H9 (cell line): ENCODE measurements at regions not wholly inside any gene's neighbourhood (a gene's known extent, or its start where the extent isn't known, plus 50 kb on each side); places are given as distances from the start of the nearest gene placed in this dataset.

Experiments used
- DNase-seq: peaks from one replicate; pipeline ENCODE4 v3.0.0-alpha.2; 2017
- H2AFZ ChIP-seq: one replicate; pipeline ENCODE4 v1.6.1; 2013; ENCODE audit warnings: mild to moderate bottlenecking, low read length, control low read depth, moderate library complexity
- H2AK5ac ChIP-seq: 2 replicates; pipeline ENCODE4 v1.6.1; 2013; ENCODE audit warnings: low read length, control low read depth, mixed read lengths; ENCODE audit not compliant: insufficient read length
- H2BK120ac ChIP-seq: one replicate; pipeline ENCODE4 v1.6.1; 2013; ENCODE audit warnings: low read depth, mild to moderate bottlenecking, low read length, control low read depth, inconsistent platforms; ENCODE audit not compliant: poor library complexity, severe bottlenecking
- H2BK12ac ChIP-seq: 2 replicates; pipeline ENCODE4 v1.6.1; 2013; ENCODE audit warnings: low read length, control low read depth, mixed read lengths, low read depth; ENCODE audit not compliant: insufficient read length
- H2BK15ac ChIP-seq: 2 replicates; pipeline ENCODE4 v1.6.1; 2013; ENCODE audit warnings: low read depth, low read length, control low read depth
- H2BK20ac ChIP-seq: one replicate; pipeline ENCODE4 v1.6.1; 2013; ENCODE audit warnings: low read depth, mild to moderate bottlenecking, low read length, control low read depth, inconsistent platforms; ENCODE audit not compliant: poor library complexity, severe bottlenecking
- H2BK5ac ChIP-seq: 2 replicates; pipeline ENCODE4 v1.6.1; 2013; ENCODE audit warnings: low read length, control low read depth, mixed read lengths; ENCODE audit not compliant: insufficient read length
- H3K14ac ChIP-seq: 2 replicates; pipeline ENCODE4 v1.6.1; 2013; ENCODE audit warnings: low read length, control low read depth; ENCODE audit not compliant: insufficient read depth
- H3K18ac ChIP-seq: 2 replicates; pipeline ENCODE4 v1.6.1; 2013; ENCODE audit warnings: low read depth, mild to moderate bottlenecking, mixed read lengths, low read length, control low read depth; ENCODE audit not compliant: insufficient read length
- H3K23ac ChIP-seq: 2 replicates; pipeline ENCODE4 v1.6.1; 2013; ENCODE audit warnings: low read length, control low read depth, mixed read lengths, low read depth; ENCODE audit not compliant: insufficient read length
- H3K23me2 ChIP-seq: 2 replicates; pipeline ENCODE4 v1.6.1; 2013; ENCODE audit warnings: low read depth, mild to moderate bottlenecking, mixed read lengths, low read length, control low read depth; ENCODE audit not compliant: insufficient read length, poor library complexity, severe bottlenecking
- H3K27ac ChIP-seq: 2 replicates; pipeline ENCODE4 v1.5.1; 2013; ENCODE audit warnings: low read length, control low read depth, mixed read lengths, low read depth; ENCODE audit not compliant: insufficient read length
- H3K27me3 ChIP-seq: 2 replicates; pipeline ENCODE4 v1.6.1; 2013; ENCODE audit warnings: low read length, control low read depth, inconsistent platforms; ENCODE audit not compliant: insufficient read depth
- H3K4ac ChIP-seq: 2 replicates; pipeline ENCODE4 v1.6.1; 2013; ENCODE audit warnings: low read depth, mild to moderate bottlenecking, control low read depth, inconsistent platforms, low read length, moderate library complexity
- H3K4me1 ChIP-seq: 2 replicates; pipeline ENCODE4 v1.6.1; 2013; ENCODE audit warnings: low read length, control low read depth, inconsistent platforms; ENCODE audit not compliant: insufficient read depth
- H3K4me2 ChIP-seq: 2 replicates; pipeline ENCODE4 v1.6.1; 2013; ENCODE audit warnings: low read length, control low read depth, mixed read lengths; ENCODE audit not compliant: insufficient read length, insufficient read depth
- H3K56ac ChIP-seq: 2 replicates; pipeline ENCODE4 v1.6.1; 2013; ENCODE audit warnings: low read depth, mild to moderate bottlenecking, mixed read lengths, low read length, control low read depth; ENCODE audit not compliant: insufficient read length
- H3K79me1 ChIP-seq: 2 replicates; pipeline ENCODE4 v1.6.1; 2013; ENCODE audit warnings: low read depth, mild to moderate bottlenecking, moderate library complexity, low read length, control low read depth, inconsistent platforms; ENCODE audit not compliant: insufficient read depth, poor library complexity, severe bottlenecking
- H3K79me2 ChIP-seq: 2 replicates; pipeline ENCODE4 v1.6.1; 2013; ENCODE audit warnings: low read length, control low read depth, inconsistent platforms; ENCODE audit not compliant: insufficient read depth
- H3K9ac ChIP-seq: 2 replicates; pipeline ENCODE4 v1.6.1; 2013; ENCODE audit warnings: low read length, control low read depth, mixed read lengths; ENCODE audit not compliant: insufficient read length; ENCODE audit errors: extremely low read depth
- H3K9me3 ChIP-seq: one replicate; pipeline ENCODE4 v1.6.1; 2013; ENCODE audit warnings: low read depth, low read length, inconsistent platforms; ENCODE audit not compliant: control insufficient read depth
- H3T11ph ChIP-seq: one replicate; pipeline ENCODE4 v1.6.1; 2013; ENCODE audit warnings: mild to moderate bottlenecking, low read length, control low read depth, inconsistent platforms
- H4K20me1 ChIP-seq: one replicate; pipeline ENCODE4 v1.6.1; 2013; ENCODE audit not compliant: control insufficient read depth, insufficient read length, insufficient read depth
- H4K5ac ChIP-seq: 2 replicates; pipeline ENCODE4 v1.6.1; 2013; ENCODE audit warnings: low read depth, mild to moderate bottlenecking, mixed read lengths, low read length, control low read depth; ENCODE audit not compliant: insufficient read length
- H4K8ac ChIP-seq: replicated peaks from 2 replicates; pipeline ENCODE4 v1.6.1; 2013; ENCODE audit warnings: low read length, control low read depth, mixed read lengths, low read depth; ENCODE audit not compliant: insufficient read length
- H4K91ac ChIP-seq: 2 replicates; pipeline ENCODE4 v1.6.1; 2013; ENCODE audit warnings: low read depth, mild to moderate bottlenecking, moderate library complexity, mixed read lengths, low read length, control low read depth; ENCODE audit not compliant: insufficient read length
- H3K27ac Mint-ChIP-seq, 3 experiments: 2 replicates in 2 of 3; 3 replicates in 1 of 3; pipeline ENCODE4 v1.8.0; 2020 to 2021; ENCODE audit warnings: mixed read lengths in 3 of 3, mild to moderate bottlenecking in 1 of 3, moderate library complexity in 1 of 3
- H3K27me3 Mint-ChIP-seq: 2 replicates; pipeline ENCODE4 v1.8.0; 2021; ENCODE audit warnings: low read depth, mild to moderate bottlenecking, moderate library complexity, mixed read lengths
- H3K36me3 Mint-ChIP-seq, 3 experiments: 2 replicates in 2 of 3; 3 replicates in 1 of 3; pipeline ENCODE4 v1.8.0; 2020 to 2021; ENCODE audit warnings: low read depth in 3 of 3, mixed read lengths in 3 of 3; ENCODE audit not compliant: insufficient read depth in 1 of 3
- H3K4me1 Mint-ChIP-seq, 2 experiments: 2 replicates each; pipeline ENCODE4 v1.8.0; 2020; ENCODE audit warnings: mixed read lengths in 2 of 2
- H3K4me3 Mint-ChIP-seq, 2 experiments: 2 replicates in 1 of 2; 3 replicates in 1 of 2; pipeline ENCODE4 v1.8.0; 2020 to 2021; ENCODE audit warnings: mild to moderate bottlenecking in 2 of 2, mixed read lengths in 2 of 2, moderate library complexity in 1 of 2
- H3K9me3 Mint-ChIP-seq, 2 experiments: 2 replicates in 1 of 2; 3 replicates in 1 of 2; pipeline ENCODE4 v1.8.0; 2020; ENCODE audit warnings: mild to moderate bottlenecking in 2 of 2, mixed read lengths in 2 of 2, moderate library complexity in 1 of 2
- CTCF ChIP-seq: fragments of 200-600 bp; sonication (generic); conservative IDR thresholded peaks from 3 replicates; pipeline ENCODE4 v1.8.0; 2021; ENCODE audit warnings: antibody characterized with exemption, mild to moderate bottlenecking
- WGBS: extraction: QIAGEN DNeasy Blood & Tissue Kit; methylation state at CpG from one replicate; pipeline ENCODE4 v1.1.7; 2013; ENCODE audit warnings: missing lambda C conversion rate, low lambda C conversion rate, mixed read lengths; ENCODE audit not compliant: insufficient read length; ENCODE audit errors: extremely low coverage; 5-methylcytosine and 5-hydroxymethylcytosine counted together

- Histone ChIP-seq H3K23ac (no peak overlapping the region), H4K91ac (no peak overlapping the region), H2BK12ac (no peak overlapping the region), H3K14ac (no peak overlapping the region), H3K18ac (no peak overlapping the region), H3K4me1 (no peaks in the 10 kb centered on the region; the same call in 1 of the 2 replicates), H3T11ph (no peak overlapping the region), H2BK15ac (no peak overlapping the region), H3K79me1 (no peaks in the 10 kb centered on the region), H4K20me1 (no peaks in the 10 kb centered on the region), H3K56ac (no peak overlapping the region), H3K9me3 (no peaks in the 10 kb centered on the region), H2BK20ac (no peak overlapping the region), H2AFZ (no peak overlapping the region), H3K4ac (no peak overlapping the region), H2BK5ac (no peak overlapping the region), H2AK5ac (no peak overlapping the region), H2BK120ac (no peak overlapping the region), H3K23me2 (no peaks in the 10 kb centered on the region), H4K8ac (no peak overlapping the region), H3K79me2 (no peaks in the 10 kb centered on the region), H3K27me3 (no peaks in the 10 kb centered on the region), H4K5ac (no peak overlapping the region), H3K9ac (no peak overlapping the region), H3K27ac (no peak overlapping the region), H3K4me2 (no peak overlapping the region)
- no peaks in the 10 kb centered on the region; a peak in 2 of 7 replicates for H3K36me3 Mint-ChIP-seq
- H3K4me3 Mint-ChIP-seq, result no peak overlapping the region
- no peaks in the 10 kb centered on the region for H3K27me3 Mint-ChIP-seq
- peaks cover 0 to 3% of the 10 kb centered on the region in 2 experiments; a peak in 2 of 4 replicates for H3K4me1 Mint-ChIP-seq
- no peak for TF ChIP-seq CTCF
- H3K27ac Mint-ChIP-seq, result no peak overlapping the region
- WGBS, result no CpG with 5 or more reads among the region's 5 CpGs
- H3K9me3 Mint-ChIP-seq, result no peaks in the 10 kb centered on the region; a peak in 1 of 5 replicates
- no peak for DNase-seq
These were observed 1265.7 kb downstream of the C4orf33 start for GRCh38 chr4:130361616-130362015.
